HG02943 (cell line): ENCODE measurements at regions not wholly inside any gene's neighbourhood (a gene's known extent, or its start where the extent isn't known, plus 50 kb on each side); places are given as distances from the start of the nearest gene placed in this dataset.

Source experiments
- ATAC-seq: cut with Tn5 transposase; IDR thresholded peaks from one replicate; pipeline ENCODE4 v1.9.1; 2021; ENCODE audit warnings: mild to moderate bottlenecking, low read depth, moderate library complexity; ENCODE audit not compliant: unreplicated experiment

GRCh38 chr5:174325431-174325830 is 279.9 kb downstream of the NSG2 start:
- no peak for ATAC-seq

GRCh38 chr5:174325961-174326360 is 280.5 kb downstream of the NSG2 start:
- ATAC-seq = no peak

- no peak for ATAC-seq
Measured at GRCh38 chr5:174326372-174326771, 280.9 kb downstream of the NSG2 start.

GRCh38 chr5:174327317-174327864 is 281.9 kb downstream of the NSG2 start:
- ATAC-seq = no peak

GRCh38 chr5:174327896-174328295 is 282.4 kb downstream of the NSG2 start:
- no peak for ATAC-seq

GRCh38 chr5:174328631-174329299 is 283.3 kb downstream of the NSG2 start:
- no peak for ATAC-seq

GRCh38 chr5:174329738-174330137 is 284.2 kb downstream of the NSG2 start:
- ATAC-seq = no peak

GRCh38 chr5:174335682-174336364 is 290.3 kb downstream of the NSG2 start:
- no peak for ATAC-seq

GRCh38 chr5:174336479-174336878 is 291.0 kb downstream of the NSG2 start:
- no peak for ATAC-seq

- ATAC-seq = no peak
Measured at GRCh38 chr5:174337276-174338184, 292.0 kb downstream of the NSG2 start.

- no peak for ATAC-seq
Measured at GRCh38 chr5:174338185-174339010, 292.9 kb downstream of the NSG2 start.

- ATAC-seq = no peak
Measured at GRCh38 chr5:174339130-174339529, 293.6 kb downstream of the NSG2 start.

GRCh38 chr5:174340226-174340625 is 294.7 kb downstream of the NSG2 start:
- ATAC-seq = no peak

- no peak for ATAC-seq
Measured at GRCh38 chr5:174342696-174343095, 297.2 kb downstream of the NSG2 start.

- ATAC-seq = no peak
Measured at GRCh38 chr5:174343826-174344225, 298.3 kb downstream of the NSG2 start.

GRCh38 chr5:174344335-174344734 is 298.8 kb downstream of the NSG2 start:
- ATAC-seq = no peak

GRCh38 chr5:174347183-174347582 is 301.7 kb downstream of the NSG2 start:
- ATAC-seq = no peak

- no peak for ATAC-seq
Measured at GRCh38 chr5:174348311-174348981, 302.9 kb downstream of the NSG2 start.

- no peak for ATAC-seq
Measured at GRCh38 chr5:174352681-174353080, 307.2 kb downstream of the NSG2 start.

GRCh38 chr5:174354571-174354970 is 309.1 kb downstream of the NSG2 start:
- no peak for ATAC-seq
